GM12878 (cell line): ENCODE measurements at regions not wholly inside any gene's neighbourhood (a gene's known extent, or its start where the extent isn't known, plus 50 kb on each side); places are given as distances from the start of the nearest gene placed in this dataset.

Experiments
- ATAC-seq: fragments of 200-7000 bp; cut with Tn5 transposase; 3 replicates; pipeline ENCODE4 v1.9.1; 2020; ENCODE audit warnings: mild to moderate bottlenecking, moderate library complexity
- BruUV-seq: library from RNA; stranded (reverse); fragments of 400-500 nt; replicated peaks from 2 replicates; lab custom pipeline; 2021; lab: Mats Ljungman, UMichigan
- CTCF ChIA-PET: fragments of 300-600 bp; sonication (Branson Sonifier 250); formaldehyde crosslinking; extraction: SDS; loops from one replicate; lab custom pipeline; 2021; ENCODE audit warnings: inconsistent platforms; lab: Yijun Ruan, JAX
- POLR2A ChIA-PET: fragments of 350-600 bp; formaldehyde crosslinking; extraction: SDS; loops from one replicate; lab custom pipeline; 2021; ENCODE audit warnings: inconsistent platforms; lab: Charles Lee
- RAD21 ChIA-PET: fragments of 300-600 bp; sonication (Branson Sonifier 250); formaldehyde crosslinking; loops from one replicate; lab custom pipeline; 2023; ENCODE audit warnings: antibody characterized with exemption; ENCODE audit not compliant: unreplicated experiment; lab: Charles Lee
- SMC1A ChIA-PET: fragments of 300-600 bp; sonication (Branson Sonifier 250); formaldehyde crosslinking; loops from one replicate; lab custom pipeline; 2023; ENCODE audit not compliant: unreplicated experiment, uncharacterized antibody; lab: Charles Lee
- DNase-seq: peaks from one replicate; pipeline ENCODE4 v3.0.0-alpha.2; 2011; ENCODE audit warnings: low read depth, low spot score
- FAIRE-seq: peaks from 3 replicates; lab custom pipeline; 2011; peaks lifted over from hg19 to GRCh38; lab: Jason Lieb, UNC
- H2AFZ ChIP-seq: 2 replicates; pipeline ENCODE4 v1.6.0; 2011; ENCODE audit warnings: low read depth, low read length, control low read depth; ENCODE audit not compliant: control insufficient read depth
- H3K27ac ChIP-seq: 2 replicates; pipeline ENCODE4 v1.5.1; 2011; ENCODE audit warnings: control low read depth; ENCODE audit not compliant: control insufficient read depth, insufficient read depth
- H3K27me3 ChIP-seq, 2 experiments: replicated peaks in 1 of 2; 2 replicates each; pipeline versions ENCODE4 v1.6.0 to v1.6.1; 2011; ENCODE audit warnings: low read length in 1 of 2; ENCODE audit not compliant: control insufficient read depth in 2 of 2, insufficient read depth in 2 of 2
- H3K36me3 ChIP-seq, 2 experiments: 2 replicates each; pipeline ENCODE4 v1.5.1; 2011; ENCODE audit warnings: low read length in 1 of 2; ENCODE audit not compliant: control insufficient read depth in 2 of 2, insufficient read depth in 2 of 2
- H3K4me1 ChIP-seq: 2 replicates; pipeline ENCODE4 v1.6.1; 2011; ENCODE audit warnings: mild to moderate bottlenecking, low read length, moderate library complexity, mixed read lengths; ENCODE audit not compliant: control insufficient read depth, insufficient read depth
- H3K4me2 ChIP-seq: 2 replicates; pipeline ENCODE4 v1.6.0; 2011; ENCODE audit warnings: control low read depth; ENCODE audit not compliant: control insufficient read depth, insufficient read depth
- H3K4me3 ChIP-seq: fragments of 200-600 bp; sonication (generic); 2 replicates; pipeline ENCODE4 v1.5.1; 2016
- H3K79me2 ChIP-seq: 2 replicates; pipeline ENCODE4 v1.6.0; 2011; ENCODE audit warnings: low read length; ENCODE audit not compliant: control insufficient read depth, insufficient read depth
- H3K9ac ChIP-seq: 2 replicates; pipeline ENCODE4 v1.8.0; 2011; ENCODE audit warnings: low read length, control low read depth, mixed read lengths; ENCODE audit not compliant: control insufficient read depth, insufficient read depth
- H3K9me3 ChIP-seq: replicated peaks from 3 replicates; pipeline ENCODE4 v1.5.1; 2011; ENCODE audit warnings: mild to moderate bottlenecking, low read length; ENCODE audit not compliant: control insufficient read depth, insufficient read depth
- H4K20me1 ChIP-seq: 2 replicates; pipeline ENCODE4 v1.6.0; 2011; ENCODE audit not compliant: control insufficient read depth, insufficient read depth
- BCL11A ChIP-seq: IDR thresholded peaks from 2 replicates; pipeline ENCODE4 v1.6.1; 2011; ENCODE audit warnings: low read depth, low read length
- BMI1 ChIP-seq: fragments of 450-650 bp; IDR thresholded peaks from 2 replicates; pipeline ENCODE4 v1.6.1; 2016; ENCODE audit warnings: mild to moderate bottlenecking, moderate library complexity, borderline replicate concordance
- CBX3 ChIP-seq: fragments of 200-600 bp; sonication (generic); IDR thresholded peaks from 2 replicates; pipeline ENCODE4 v1.6.1; 2016; ENCODE audit warnings: low read depth, borderline replicate concordance
- E2F4 ChIP-seq: IDR thresholded peaks from 2 replicates; pipeline ENCODE4 v1.6.1; 2012; ENCODE audit warnings: low read depth, low read length, improper control_type of control experiment
- HDAC2 ChIP-seq: fragments of 200-600 bp; sonication (generic); IDR thresholded peaks from 2 replicates; pipeline ENCODE4 v1.6.1; 2017
- HDAC6 ChIP-seq: fragments of 200-600 bp; sonication (generic); IDR thresholded peaks from one replicate; pipeline ENCODE4 v1.8.0; 2017; ENCODE audit warnings: antibody characterized with exemption; ENCODE audit not compliant: unreplicated experiment
- IRF4 ChIP-seq: IDR thresholded peaks from 2 replicates; pipeline ENCODE4 v1.6.1; 2011; ENCODE audit warnings: low read depth, low read length
- LARP7 ChIP-seq: fragments of 450-650 bp; IDR thresholded peaks from 2 replicates; pipeline ENCODE4 v1.6.1; 2017; ENCODE audit warnings: mild to moderate bottlenecking
- NFYA ChIP-seq: IDR thresholded peaks from 2 replicates; pipeline ENCODE4 v1.6.1; 2011; ENCODE audit warnings: low read depth, mild to moderate bottlenecking, low read length, improper control_type of control experiment, borderline replicate concordance
- NR2C2 ChIP-seq: IDR thresholded peaks from 2 replicates; pipeline ENCODE4 v1.6.1; 2011; ENCODE audit warnings: borderline replicate concordance, low read depth; ENCODE audit not compliant: control insufficient read depth, insufficient read length
- NR2F1 ChIP-seq: fragments of 450-650 bp; conservative IDR thresholded peaks from 2 replicates; pipeline ENCODE4 v1.6.1; 2017; ENCODE audit warnings: mild to moderate bottlenecking
- SPI1 ChIP-seq: IDR thresholded peaks from 2 replicates; pipeline ENCODE4 v1.6.1; 2011; ENCODE audit warnings: low read depth, mild to moderate bottlenecking, low read length, moderate library complexity, borderline replicate concordance; ENCODE audit not compliant: insufficient read depth
- SREBF2 ChIP-seq: IDR thresholded peaks from 2 replicates; pipeline ENCODE4 v1.6.1; 2012; ENCODE audit warnings: mild to moderate bottlenecking, low read length
- SUZ12 ChIP-seq: fragments of 200-600 bp; sonication (generic); IDR thresholded peaks from one replicate; pipeline ENCODE4 v1.6.1; 2018; ENCODE audit warnings: antibody characterized with exemption, mild to moderate bottlenecking; ENCODE audit not compliant: unreplicated experiment
- ZNF217 ChIP-seq: fragments of 450-650 bp; IDR thresholded peaks from 2 replicates; pipeline ENCODE4 v1.6.1; 2017; ENCODE audit warnings: antibody characterized with exemption, mild to moderate bottlenecking
- WGBS: methylation state at CpG from one replicate; pipeline ENCODE4 v1.1.6; 2016; ENCODE audit warnings: low lambda C conversion rate; ENCODE audit not compliant: insufficient replicate concordance, insufficient coverage; ENCODE audit errors: missing lambda C conversion rate; 5-methylcytosine and 5-hydroxymethylcytosine counted together
- in situ Hi-C: fragments of 300-500 bp; cut with MboI; formaldehyde crosslinking; loops from 9 replicates; pipeline ENCODE4 v1.14.3; 2018; ENCODE audit warnings: mixed read lengths
- intact Hi-C: fragments of 100-400 bp; cut with micrococcal nuclease; formaldehyde crosslinking; loops from one replicate; pipeline ENCODE4 v1.14.2; 2022; ENCODE audit not compliant: unreplicated experiment
- TF ChIP-seq, protein P1 (sequence below): fragments of 450-650 bp; IDR thresholded peaks from 2 replicates; pipeline ENCODE4 v1.6.1; 2017; ENCODE audit warnings: mild to moderate bottlenecking, low read depth, inconsistent platforms; ENCODE audit not compliant: poor library complexity, severe bottlenecking

DNA sequence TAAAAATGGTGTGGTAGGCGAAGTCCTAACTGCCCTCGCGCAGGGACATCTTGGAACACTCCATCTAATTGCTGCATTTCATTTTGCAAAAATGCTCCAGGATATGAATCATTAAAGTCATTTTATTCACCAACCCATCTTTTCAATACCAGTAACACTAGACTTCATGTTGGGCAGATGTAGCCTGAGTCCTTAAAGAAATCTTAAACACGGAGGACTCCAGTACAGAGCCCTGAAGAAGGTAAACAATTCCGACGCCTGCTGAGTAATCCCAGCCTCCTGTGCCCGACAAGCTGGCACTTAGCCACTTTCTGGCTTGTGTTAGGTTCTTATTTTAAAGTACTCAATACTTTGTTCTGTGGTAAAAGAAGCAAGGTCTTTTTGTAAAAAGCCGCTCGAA, 58.0 kb upstream of the IRS2 start:
- ChIA-PET RAD21 (no interaction called here), POLR2A (no interaction called here), SMC1A (interaction anchor here (0.6 kb wide), 1 partner anchor 235 kb away, joined by 4 read pairs; no protein-coding TSS in a partner anchor), CTCF (no interaction called here)
- DNase-seq = no peak
- H3K79me2 ChIP-seq = no peaks in the 10 kb centered on the region
- no peak overlapping the region for H3K9ac ChIP-seq
- no peak overlapping the region for H2AFZ ChIP-seq
- no peaks in the 10 kb centered on the region for H3K4me1 ChIP-seq
- H3K4me2 ChIP-seq = no peak overlapping the region
- H3K4me3 ChIP-seq = no peak overlapping the region
- no peaks in the 10 kb centered on the region for H3K27me3 ChIP-seq
- ATAC-seq = no peak
- TF ChIP-seq SUZ12 (no peak), HDAC2 (no peak), LARP7 (no peak), IRF4 (no peak), NR2F1 (no peak), BMI1 (no peak)
- H3K9me3 ChIP-seq = no peaks in the 10 kb centered on the region
- no peaks in the 10 kb centered on the region for H3K36me3 ChIP-seq
- FAIRE-seq = no peak
- no peak overlapping the region for H3K27ac ChIP-seq
- intact Hi-C loops = no loop called here
- H4K20me1 ChIP-seq = no peaks in the 10 kb centered on the region
- BruUV-seq = no TSS peak
- 53% methylated on average over 9 of the region's 9 CpGs for WGBS
- in situ Hi-C loops = no loop called here

DNA sequence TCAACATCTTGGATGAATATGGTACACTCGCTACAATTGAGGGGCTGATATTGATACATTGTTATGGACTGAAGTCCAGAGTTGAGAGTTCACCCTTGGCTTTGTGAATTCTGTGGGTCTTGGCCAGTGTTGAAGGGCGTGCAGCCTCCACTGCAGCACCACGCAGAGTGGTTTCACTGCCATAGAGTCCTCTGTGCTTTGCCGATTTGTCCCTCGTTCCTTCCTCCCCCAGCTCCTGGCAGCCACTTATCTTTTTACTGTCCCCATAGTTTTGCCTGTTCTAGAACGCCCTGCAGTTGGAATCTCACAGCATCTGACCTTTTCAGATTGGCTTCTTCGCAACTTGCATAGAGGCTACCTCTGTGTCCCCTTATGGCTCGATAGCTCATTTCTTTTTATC, 57.3 kb upstream of the IRS2 start:
- Histone ChIP-seq H3K4me1 (no peaks in the 10 kb centered on the region), H3K27ac (no peak overlapping the region), H3K36me3 (no peaks in the 10 kb centered on the region), H3K9me3 (no peaks in the 10 kb centered on the region), H3K4me3 (no peak overlapping the region), H3K79me2 (no peaks in the 10 kb centered on the region), H2AFZ (no peak overlapping the region), H3K9ac (no peak overlapping the region), H4K20me1 (no peaks in the 10 kb centered on the region), H3K27me3 (no peaks in the 10 kb centered on the region), H3K4me2 (no peak overlapping the region)
- ChIA-PET CTCF (no interaction called here), POLR2A (interaction anchor here (0.6 kb wide), 1 partner anchor 814 kb away, joined by 3 read pairs; no protein-coding TSS in a partner anchor), SMC1A (no interaction called here), RAD21 (no interaction called here)
- DNase-seq (no peak), ATAC-seq (no peak), FAIRE-seq (no peak)
- intact Hi-C loops (no loop called here), in situ Hi-C loops (no loop called here)
- BruUV-seq = no TSS peak
- TF ChIP-seq NFYA (no peak), E2F4 (no peak), SREBF2 (no peak), BCL11A (no peak), HDAC6 (no peak), NR2C2 (no peak), CBX3 (no peak), ZNF217 (no peak), SPI1 (no peak)
- TF ChIP-seq, protein P1, sequence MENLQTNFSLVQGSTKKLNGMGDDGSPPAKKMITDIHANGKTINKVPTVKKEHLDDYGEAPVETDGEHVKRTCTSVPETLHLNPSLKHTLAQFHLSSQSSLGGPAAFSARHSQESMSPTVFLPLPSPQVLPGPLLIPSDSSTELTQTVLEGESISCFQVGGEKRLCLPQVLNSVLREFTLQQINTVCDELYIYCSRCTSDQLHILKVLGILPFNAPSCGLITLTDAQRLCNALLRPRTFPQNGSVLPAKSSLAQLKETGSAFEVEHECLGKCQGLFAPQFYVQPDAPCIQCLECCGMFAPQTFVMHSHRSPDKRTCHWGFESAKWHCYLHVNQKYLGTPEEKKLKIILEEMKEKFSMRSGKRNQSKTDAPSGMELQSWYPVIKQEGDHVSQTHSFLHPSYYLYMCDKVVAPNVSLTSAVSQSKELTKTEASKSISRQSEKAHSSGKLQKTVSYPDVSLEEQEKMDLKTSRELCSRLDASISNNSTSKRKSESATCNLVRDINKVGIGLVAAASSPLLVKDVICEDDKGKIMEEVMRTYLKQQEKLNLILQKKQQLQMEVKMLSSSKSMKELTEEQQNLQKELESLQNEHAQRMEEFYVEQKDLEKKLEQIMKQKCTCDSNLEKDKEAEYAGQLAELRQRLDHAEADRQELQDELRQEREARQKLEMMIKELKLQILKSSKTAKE = no peak
- 30% methylated on average over 8 of the region's 8 CpGs for WGBS
